ENCODE measurements at regions not wholly inside any gene's neighbourhood (a gene's known extent, or its start where the extent isn't known, plus 50 kb on each side); places are given as distances from the start of the nearest gene placed in this dataset.

- no peak overlapping the region for H3K4me3 ChIP-seq (ENCODE audit: low read length)
- no peak for DNase-seq (ENCODE audit: low read depth)
- TF ChIP-seq, protein P1, sequence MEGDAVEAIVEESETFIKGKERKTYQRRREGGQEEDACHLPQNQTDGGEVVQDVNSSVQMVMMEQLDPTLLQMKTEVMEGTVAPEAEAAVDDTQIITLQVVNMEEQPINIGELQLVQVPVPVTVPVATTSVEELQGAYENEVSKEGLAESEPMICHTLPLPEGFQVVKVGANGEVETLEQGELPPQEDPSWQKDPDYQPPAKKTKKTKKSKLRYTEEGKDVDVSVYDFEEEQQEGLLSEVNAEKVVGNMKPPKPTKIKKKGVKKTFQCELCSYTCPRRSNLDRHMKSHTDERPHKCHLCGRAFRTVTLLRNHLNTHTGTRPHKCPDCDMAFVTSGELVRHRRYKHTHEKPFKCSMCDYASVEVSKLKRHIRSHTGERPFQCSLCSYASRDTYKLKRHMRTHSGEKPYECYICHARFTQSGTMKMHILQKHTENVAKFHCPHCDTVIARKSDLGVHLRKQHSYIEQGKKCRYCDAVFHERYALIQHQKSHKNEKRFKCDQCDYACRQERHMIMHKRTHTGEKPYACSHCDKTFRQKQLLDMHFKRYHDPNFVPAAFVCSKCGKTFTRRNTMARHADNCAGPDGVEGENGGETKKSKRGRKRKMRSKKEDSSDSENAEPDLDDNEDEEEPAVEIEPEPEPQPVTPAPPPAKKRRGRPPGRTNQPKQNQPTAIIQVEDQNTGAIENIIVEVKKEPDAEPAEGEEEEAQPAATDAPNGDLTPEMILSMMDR (conservative IDR thresholded peaks at IDR 0.05; ENCODE audit: low read length) = no peak
Measured at GRCh38 chr7:1368184-1368681, 91.0 kb downstream of the MICALL2 start.

GRCh38 chr7:1368682-1369571 is 90.3 kb downstream of the MICALL2 start:
- TF ChIP-seq, protein P1 (conservative IDR thresholded peaks at IDR 0.05; ENCODE audit: low read length) = no peak
- DNase-seq (ENCODE audit: low read depth) = no peak
- no peak overlapping the region for H3K4me3 ChIP-seq (ENCODE audit: low read length)

DNA sequence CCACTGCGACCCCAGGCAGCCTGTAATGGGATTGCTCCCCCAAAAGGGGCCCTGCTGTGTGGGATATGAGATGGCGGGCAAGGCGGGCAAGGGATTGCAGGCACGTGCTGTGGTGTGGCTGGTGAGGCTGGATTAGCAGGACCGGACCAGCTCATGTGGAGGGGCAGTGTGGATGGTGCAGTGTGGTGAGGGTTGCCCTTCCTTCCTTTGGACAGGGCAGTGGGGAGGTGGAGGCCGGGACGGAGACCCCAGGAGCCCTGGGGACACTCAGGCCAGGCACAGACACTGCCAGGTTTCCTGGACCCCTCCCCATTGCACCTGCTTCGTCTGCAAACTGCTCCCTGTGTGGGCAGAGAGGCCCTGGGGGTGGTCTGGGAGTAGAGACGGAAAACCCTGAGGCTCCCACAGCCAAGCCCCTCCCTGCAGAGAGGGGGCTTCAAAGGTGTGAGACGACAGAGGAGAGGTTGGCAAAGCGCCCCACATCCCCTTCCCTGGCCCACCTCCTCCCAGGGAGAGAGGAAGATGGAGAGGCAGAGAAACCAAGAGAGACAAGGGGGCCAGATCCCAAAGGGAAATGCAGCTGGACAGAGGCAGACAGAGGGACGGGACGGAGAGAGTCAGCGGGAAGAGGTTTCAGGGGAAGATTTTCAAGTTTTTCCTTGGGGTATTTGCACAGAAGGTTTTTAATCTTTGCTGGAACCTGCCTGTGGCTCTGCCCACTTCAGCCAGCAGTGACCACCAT is 89.2 kb downstream of the MICALL2 start:
- no peak overlapping the region for H3K4me3 ChIP-seq (ENCODE audit: low read length)

DNA sequence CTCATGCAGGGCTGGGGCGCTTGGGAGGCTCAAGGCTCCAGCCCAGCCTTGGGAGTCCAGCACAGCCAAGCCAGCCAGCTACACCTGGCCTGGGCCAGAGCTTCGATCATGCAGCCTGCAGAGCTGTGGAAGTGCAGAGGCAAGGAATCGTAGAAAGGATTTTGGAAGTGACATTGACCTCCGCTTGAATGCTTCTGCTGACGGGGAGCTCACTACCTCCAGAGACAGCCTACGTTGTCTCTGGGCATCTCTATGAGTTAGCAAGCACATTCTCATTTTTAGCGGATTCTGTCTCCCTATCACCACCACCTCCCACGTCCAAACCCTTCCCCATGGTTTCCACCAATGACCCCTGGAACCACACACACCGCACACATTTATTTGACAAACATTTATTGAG is 88.5 kb downstream of the MICALL2 start:
- no peak for DNase-seq (ENCODE audit: low read depth)
- H3K4me3 ChIP-seq (ENCODE audit: low read length) = no peak overlapping the region
- TF ChIP-seq, protein P1 (conservative IDR thresholded peaks at IDR 0.05; ENCODE audit: low read length) = no peak

More for the DNA sequence above, 89.2 kb downstream of the MICALL2 start:
- DNase-seq (ENCODE audit: low read depth) = no peak
- TF ChIP-seq, protein P1 (conservative IDR thresholded peaks at IDR 0.05; ENCODE audit: low read length) = no peak

- no peak for DNase-seq (ENCODE audit: low read depth)
- no peak overlapping the region for H3K4me3 ChIP-seq (ENCODE audit: low read length)
- TF ChIP-seq, protein P1 (conservative IDR thresholded peaks at IDR 0.05; ENCODE audit: low read length) = no peak
Measured at GRCh38 chr7:1372063-1372462, 87.2 kb downstream of the MICALL2 start.

DNA sequence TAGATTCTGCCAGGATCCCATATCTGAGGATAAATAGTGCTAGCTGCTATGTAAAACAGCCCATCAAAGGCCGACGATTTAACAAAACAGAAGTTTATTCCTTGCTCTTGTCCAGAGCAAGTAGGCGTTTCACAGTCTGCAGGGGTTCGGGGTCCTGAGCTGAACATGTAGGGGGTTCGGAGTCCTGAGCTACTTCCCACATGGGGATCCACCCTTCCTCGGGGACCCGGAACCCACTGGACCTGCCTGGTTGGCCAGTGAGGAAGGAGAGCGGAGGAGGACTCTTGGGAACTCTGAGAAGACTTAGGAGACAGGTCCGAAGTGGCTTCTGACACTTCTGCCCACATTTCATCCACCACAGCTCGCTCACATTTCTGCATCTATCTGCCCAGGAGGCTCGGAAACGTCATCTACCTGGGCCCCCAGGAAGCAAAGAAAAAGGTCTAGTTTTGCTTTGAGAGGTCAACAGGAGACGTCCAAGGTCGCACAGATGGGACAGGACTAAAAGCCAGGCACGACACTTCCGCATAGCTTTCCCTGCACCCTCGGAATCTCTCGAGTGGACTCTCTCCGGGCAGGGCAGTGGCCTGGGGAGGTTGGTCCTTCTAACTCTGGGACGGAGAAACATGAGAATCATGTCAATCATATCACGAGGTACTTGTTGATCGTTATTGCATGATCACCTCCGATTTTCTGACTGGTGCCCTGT is 86.4 kb downstream of the MICALL2 start:
- TF ChIP-seq, protein P1 (conservative IDR thresholded peaks at IDR 0.05; ENCODE audit: low read length) = no peak
- DNase-seq (ENCODE audit: low read depth) = no peak
- H3K4me3 ChIP-seq (ENCODE audit: low read length) = no peak overlapping the region

Measured in AG10803 (cell line).